Keratinocyte (primary cell): ENCODE measurements at regions not wholly inside any gene's neighbourhood (a gene's known extent, or its start where the extent isn't known, plus 50 kb on each side); places are given as distances from the start of the nearest gene placed in this dataset.

Experiments used
- DNase-seq: peaks from one replicate; pipeline ENCODE4 v3.0.0-alpha.2; 2011; ENCODE audit warnings: low read depth, missing footprints, low spot score
- FAIRE-seq: peaks from 2 replicates; lab custom pipeline; 2011; peaks lifted over from hg19 to GRCh38; lab: Jason Lieb, UNC
- H2AFZ ChIP-seq: 2 replicates; pipeline ENCODE4 v1.6.0; 2012; ENCODE audit warnings: low read length, control low read depth, inconsistent platforms; ENCODE audit not compliant: control insufficient read depth
- H3K27ac ChIP-seq: 2 replicates; pipeline ENCODE4 v1.5.1; 2011; ENCODE audit warnings: low read length; ENCODE audit not compliant: control insufficient read depth, insufficient read depth
- H3K27me3 ChIP-seq: 3 replicates; pipeline ENCODE4 v1.6.0; 2011; ENCODE audit warnings: low read length; ENCODE audit not compliant: control insufficient read depth, insufficient read depth; ENCODE audit errors: extremely low read depth
- H3K36me3 ChIP-seq, 2 experiments: 2 replicates in 1 of 2; 3 replicates in 1 of 2; pipeline ENCODE4 v1.5.1; 2011; ENCODE audit warnings: low read length in 2 of 2, mild to moderate bottlenecking in 1 of 2; ENCODE audit not compliant: control insufficient read depth in 2 of 2, insufficient read depth in 2 of 2; ENCODE audit errors: extremely low read depth in 1 of 2
- H3K4me1 ChIP-seq: 3 replicates; pipeline ENCODE4 v1.5.1; 2011; ENCODE audit warnings: low read length; ENCODE audit not compliant: control insufficient read depth, insufficient read depth; ENCODE audit errors: extremely low read depth
- H3K4me2 ChIP-seq: 3 replicates; pipeline ENCODE4 v1.6.0; 2011; ENCODE audit warnings: low read depth, low read length; ENCODE audit not compliant: control insufficient read depth, insufficient read depth; ENCODE audit errors: extremely low read depth
- H3K4me3 ChIP-seq, 3 experiments: fragments of 200-600 bp in 1 of 3; sonication (generic) in 1 of 3; 2 replicates in 2 of 3; 3 replicates in 1 of 3; pipeline ENCODE4 v1.5.1; 2011 to 2016; ENCODE audit warnings: low read length in 3 of 3, mild to moderate bottlenecking in 3 of 3, control low read depth in 2 of 3, inconsistent platforms in 1 of 3, low read depth in 1 of 3, mixed read lengths in 1 of 3, mixed run types in 1 of 3, moderate library complexity in 1 of 3; ENCODE audit not compliant: control insufficient read depth in 2 of 3, insufficient read depth in 2 of 3; ENCODE audit errors: extremely low read depth in 1 of 3
- H3K79me2 ChIP-seq: 2 replicates; pipeline ENCODE4 v1.6.0; 2012; ENCODE audit warnings: low read length; ENCODE audit not compliant: control insufficient read depth, insufficient read depth
- H3K9ac ChIP-seq: 3 replicates; pipeline ENCODE4 v1.6.0; 2011; ENCODE audit warnings: low read length; ENCODE audit not compliant: control insufficient read depth, insufficient read depth; ENCODE audit errors: extremely low read depth
- H3K9me1 ChIP-seq: 3 replicates; pipeline ENCODE4 v1.6.0; 2011; ENCODE audit warnings: low read length; ENCODE audit not compliant: control insufficient read depth, insufficient read depth; ENCODE audit errors: extremely low read depth
- H3K9me3 ChIP-seq: 2 replicates; pipeline ENCODE4 v1.5.1; 2012; ENCODE audit warnings: low read depth, low read length; ENCODE audit not compliant: control insufficient read depth
- H4K20me1 ChIP-seq: 3 replicates; pipeline ENCODE4 v1.6.0; 2011; ENCODE audit warnings: low read length; ENCODE audit not compliant: control insufficient read depth, insufficient read depth; ENCODE audit errors: extremely low read depth
- EZH2 ChIP-seq: IDR thresholded peaks from one replicate; pipeline ENCODE4 v1.6.1; 2012; ENCODE audit warnings: inconsistent platforms, mild to moderate bottlenecking, low read length, moderate library complexity
- dilution Hi-C: fragments of 300-500 bp; cut with MboI; formaldehyde crosslinking; loops from one replicate; pipeline ENCODE4 v1.7.0; 2020; ENCODE audit warnings: low sequenced_read_pairs; ENCODE audit not compliant: extremely low pct_ligation_motif_present
- TF ChIP-seq, protein P1 (sequence below), 3 experiments: IDR thresholded peaks in 1 of 3; conservative IDR thresholded peaks in 1 of 3; optimal IDR thresholded peaks in 1 of 3; 2 replicates in 2 of 3; 3 replicates in 1 of 3; pipeline versions ENCODE3 to v1.5.1; 2011; ENCODE audit warnings: low read length in 3 of 3, mild to moderate bottlenecking in 3 of 3, moderate library complexity in 2 of 3, control low read depth in 1 of 3, inconsistent platforms in 1 of 3; ENCODE audit not compliant: insufficient read depth in 2 of 3; ENCODE audit errors: extremely low read depth in 1 of 3

DNA sequence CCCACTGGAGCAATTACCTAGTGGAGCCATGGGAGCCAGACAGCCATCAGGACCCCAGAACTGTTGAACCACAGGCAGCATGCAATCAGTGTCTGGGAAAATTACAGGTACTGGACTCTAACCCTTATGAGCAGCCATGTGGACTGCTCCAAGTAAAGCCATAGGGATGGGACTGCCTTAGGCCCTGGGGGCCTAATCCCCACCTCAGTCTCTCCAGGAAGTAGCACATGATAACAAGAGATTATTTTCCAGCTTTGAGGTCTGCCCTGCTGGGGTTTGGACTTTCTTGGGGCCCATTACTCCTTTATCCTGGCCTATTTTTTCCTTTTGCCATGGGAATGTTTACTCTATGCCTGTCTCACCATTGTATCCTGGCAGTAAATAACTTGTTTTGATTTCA is 226.8 kb downstream of the AEBP2 start:
- H3K27ac ChIP-seq, result no peak overlapping the region
- TF ChIP-seq, protein P1, sequence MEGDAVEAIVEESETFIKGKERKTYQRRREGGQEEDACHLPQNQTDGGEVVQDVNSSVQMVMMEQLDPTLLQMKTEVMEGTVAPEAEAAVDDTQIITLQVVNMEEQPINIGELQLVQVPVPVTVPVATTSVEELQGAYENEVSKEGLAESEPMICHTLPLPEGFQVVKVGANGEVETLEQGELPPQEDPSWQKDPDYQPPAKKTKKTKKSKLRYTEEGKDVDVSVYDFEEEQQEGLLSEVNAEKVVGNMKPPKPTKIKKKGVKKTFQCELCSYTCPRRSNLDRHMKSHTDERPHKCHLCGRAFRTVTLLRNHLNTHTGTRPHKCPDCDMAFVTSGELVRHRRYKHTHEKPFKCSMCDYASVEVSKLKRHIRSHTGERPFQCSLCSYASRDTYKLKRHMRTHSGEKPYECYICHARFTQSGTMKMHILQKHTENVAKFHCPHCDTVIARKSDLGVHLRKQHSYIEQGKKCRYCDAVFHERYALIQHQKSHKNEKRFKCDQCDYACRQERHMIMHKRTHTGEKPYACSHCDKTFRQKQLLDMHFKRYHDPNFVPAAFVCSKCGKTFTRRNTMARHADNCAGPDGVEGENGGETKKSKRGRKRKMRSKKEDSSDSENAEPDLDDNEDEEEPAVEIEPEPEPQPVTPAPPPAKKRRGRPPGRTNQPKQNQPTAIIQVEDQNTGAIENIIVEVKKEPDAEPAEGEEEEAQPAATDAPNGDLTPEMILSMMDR (optimal IDR thresholded peaks at IDR 0.05 in 1 of 3, IDR thresholded peaks at IDR 0.05 in 1 of 3, conservative IDR thresholded peaks at IDR 0.05 in 1 of 3; ENCODE audit: extremely low read depth in 1 of 3, insufficient read depth in 2 of 3, low read length in 3 of 3), result no peak
- no peak for TF ChIP-seq EZH2
- no peaks in the 10 kb centered on the region for H3K9me3 ChIP-seq
- no peaks in the 10 kb centered on the region for H3K36me3 ChIP-seq
- H3K4me3 ChIP-seq, result no peak overlapping the region
- H3K79me2 ChIP-seq, result no peaks in the 10 kb centered on the region
- H2AFZ ChIP-seq, result no peak overlapping the region
- H4K20me1 ChIP-seq, result no peaks in the 10 kb centered on the region
- FAIRE-seq (no peak), DNase-seq (no peak)
- dilution Hi-C loops, result no loop called here
- H3K9me1 ChIP-seq, result no peaks in the 10 kb centered on the region
- no peaks in the 10 kb centered on the region for H3K27me3 ChIP-seq
- no peak overlapping the region for H3K9ac ChIP-seq
- no peak overlapping the region for H3K4me2 ChIP-seq
- H3K4me1 ChIP-seq, result peaks cover 2% of the 10 kb centered on the region

DNA sequence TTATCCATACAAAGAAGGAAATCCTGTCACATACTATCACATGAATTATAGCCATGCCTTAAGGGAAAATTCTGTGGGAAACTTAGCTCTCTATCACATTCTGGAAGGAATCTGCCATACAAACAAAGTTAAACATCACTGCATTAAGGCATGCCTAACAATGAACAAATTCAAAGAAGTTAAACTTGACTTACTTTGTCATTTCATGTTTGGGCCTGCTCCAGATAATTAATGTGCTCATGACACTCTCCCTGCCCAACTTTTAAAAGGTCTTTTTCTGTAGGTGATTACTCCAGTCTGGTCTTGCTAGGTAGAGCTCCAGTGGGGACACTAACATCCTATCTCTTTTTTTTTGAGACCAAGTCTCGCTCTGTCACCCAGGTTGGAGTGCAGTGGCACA is 230.5 kb downstream of the AEBP2 start:
- TF ChIP-seq, protein P1 (optimal IDR thresholded peaks at IDR 0.05 in 1 of 3, IDR thresholded peaks at IDR 0.05 in 1 of 3, conservative IDR thresholded peaks at IDR 0.05 in 1 of 3; ENCODE audit: extremely low read depth in 1 of 3, insufficient read depth in 2 of 3, low read length in 3 of 3), result no peak
- TF ChIP-seq EZH2, result no peak
- DNase-seq, result no peak
- H3K4me3 ChIP-seq, result no peak overlapping the region
- H3K4me2 ChIP-seq, result no peak overlapping the region
- peak; percentile 69 for FAIRE-seq
- no peaks in the 10 kb centered on the region for H3K9me3 ChIP-seq
- no peak overlapping the region for H2AFZ ChIP-seq
- H3K36me3 ChIP-seq, result no peaks in the 10 kb centered on the region
- H3K4me1 ChIP-seq, result peaks cover 2% of the 10 kb centered on the region
- H3K9ac ChIP-seq, result no peak overlapping the region
- no peaks in the 10 kb centered on the region for H3K9me1 ChIP-seq
- H3K79me2 ChIP-seq, result no peaks in the 10 kb centered on the region
- H3K27ac ChIP-seq, result no peak overlapping the region
- dilution Hi-C loops, result no loop called here
- no peaks in the 10 kb centered on the region for H4K20me1 ChIP-seq
- H3K27me3 ChIP-seq, result no peaks in the 10 kb centered on the region
